Endothelial cell of hepatic sinusoid (primary cell): ENCODE measurements at regions not wholly inside any gene's neighbourhood (a gene's known extent, or its start where the extent isn't known, plus 50 kb on each side); places are given as distances from the start of the nearest gene placed in this dataset.
"Not testable (repeated sequence)": the region's sequence is repeated elsewhere in the genome, so short reads cannot be mapped to it uniquely, and the experiment has no call there.

Experiments used
- in situ Hi-C: cut with HindIII; loops from 2 replicates; pipeline ENCODE4 v1.10.0; 2017; ENCODE audit warnings: low sequenced_read_pairs

DNA sequence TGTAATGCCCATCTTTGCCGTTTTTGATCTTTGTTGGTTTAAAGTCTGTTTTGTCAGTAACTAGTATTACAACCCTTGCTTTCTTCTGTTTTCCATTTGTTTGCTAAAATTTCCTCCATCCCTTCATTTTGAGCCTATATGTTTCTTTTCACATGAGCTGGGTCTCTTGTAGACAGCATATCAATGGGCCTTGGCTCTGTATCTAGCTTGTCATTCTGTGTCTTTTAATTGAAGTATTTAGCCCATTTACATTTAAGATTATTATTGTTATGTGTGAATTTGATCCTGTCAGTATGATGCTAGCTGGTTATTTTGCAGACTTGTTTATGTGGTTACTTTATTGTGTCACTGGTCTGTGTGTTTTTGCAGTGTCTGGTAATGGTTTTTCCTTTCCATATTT is 913.2 kb downstream of the TRHDE start:
- in situ Hi-C loops = no loop called here

DNA sequence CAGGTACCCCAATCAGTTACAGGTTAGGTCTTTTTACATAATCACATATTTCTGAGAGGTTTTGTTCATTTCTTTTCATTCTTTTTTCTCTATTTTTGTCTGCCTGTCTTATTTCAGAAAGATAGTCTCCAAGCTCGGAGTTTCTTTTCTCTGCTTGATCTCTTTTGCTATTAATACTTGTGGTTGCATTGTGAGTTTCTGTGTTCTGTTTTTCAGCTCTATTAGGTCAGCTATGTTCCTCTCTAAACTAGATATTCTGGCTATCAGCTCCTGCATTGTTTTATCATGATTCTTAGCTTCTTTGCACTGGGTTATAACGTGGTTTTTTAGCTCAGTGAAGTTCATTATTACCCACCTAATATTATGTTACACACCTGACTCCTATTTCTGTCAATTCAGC is 914.1 kb downstream of the TRHDE start:
- in situ Hi-C loops = no loop called here

DNA sequence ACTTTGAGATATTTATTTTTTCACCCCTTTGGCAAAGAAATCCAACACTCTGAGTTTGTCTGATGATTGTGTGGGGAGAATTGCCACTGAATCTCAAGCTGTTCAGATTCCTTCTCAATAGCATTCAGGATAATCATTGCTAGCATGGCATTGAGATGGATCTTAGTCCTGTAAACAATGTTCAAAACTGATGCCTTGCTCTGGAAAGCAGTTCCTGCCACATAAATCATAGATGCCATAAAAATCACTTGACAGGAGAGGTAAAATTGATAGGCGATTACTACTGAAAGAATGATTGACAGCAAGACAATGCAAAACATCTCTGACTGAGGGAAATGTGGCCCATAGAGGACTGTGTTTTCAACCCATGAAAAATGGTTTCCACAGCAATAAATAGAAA is 915.6 kb downstream of the TRHDE start:
- in situ Hi-C loops = no loop called here

DNA sequence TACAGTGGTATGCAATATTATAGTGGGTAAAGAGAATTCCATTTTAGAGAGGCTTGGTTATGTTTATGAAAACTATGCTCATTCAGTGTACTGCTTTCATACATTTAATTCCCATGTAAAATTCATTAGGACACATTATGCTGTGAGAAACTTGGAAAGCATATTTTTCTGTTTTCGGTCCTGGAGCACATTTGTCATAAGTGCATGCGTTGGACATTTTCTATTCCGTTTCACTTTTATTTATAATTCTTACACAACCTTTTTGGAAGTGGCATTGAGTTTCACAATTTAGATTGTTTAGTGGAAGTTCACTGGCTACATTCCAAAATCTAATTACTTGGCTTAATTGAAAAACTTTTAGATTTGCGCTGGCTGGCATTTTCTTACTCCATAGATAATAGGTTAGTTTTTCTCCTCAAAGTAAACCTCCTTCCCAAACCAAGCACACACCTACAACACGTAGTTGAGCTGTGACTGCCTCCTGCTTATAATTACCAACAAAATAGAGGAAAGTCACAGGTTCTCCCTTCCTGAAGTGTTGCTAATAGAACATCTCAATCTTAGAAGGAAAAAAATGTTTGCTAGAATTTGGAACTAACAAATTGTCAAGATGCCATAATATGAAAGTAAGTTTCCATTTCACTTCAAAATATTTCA is 938.5 kb downstream of the TRHDE start:
- in situ Hi-C loops = no loop called here

DNA sequence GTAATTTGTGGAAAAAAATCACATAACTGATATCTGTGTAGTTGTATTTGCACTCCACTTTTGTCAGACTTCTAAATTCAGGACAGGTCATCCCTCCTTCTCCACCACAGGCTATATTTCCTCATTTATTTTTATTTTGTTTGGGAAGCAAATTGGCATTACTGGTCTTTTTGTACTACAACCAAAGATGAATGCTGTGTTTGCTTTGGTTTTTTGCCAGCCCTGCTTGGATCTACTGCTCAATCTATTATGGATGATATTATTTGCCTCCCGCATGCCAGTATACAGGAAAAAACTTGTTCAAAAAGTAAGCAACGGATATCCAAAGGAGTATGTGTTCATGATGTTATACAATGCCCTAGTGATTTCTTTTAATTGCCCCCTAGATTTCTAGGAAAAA is 948.8 kb downstream of the TRHDE start:
- in situ Hi-C loops = no loop called here

DNA sequence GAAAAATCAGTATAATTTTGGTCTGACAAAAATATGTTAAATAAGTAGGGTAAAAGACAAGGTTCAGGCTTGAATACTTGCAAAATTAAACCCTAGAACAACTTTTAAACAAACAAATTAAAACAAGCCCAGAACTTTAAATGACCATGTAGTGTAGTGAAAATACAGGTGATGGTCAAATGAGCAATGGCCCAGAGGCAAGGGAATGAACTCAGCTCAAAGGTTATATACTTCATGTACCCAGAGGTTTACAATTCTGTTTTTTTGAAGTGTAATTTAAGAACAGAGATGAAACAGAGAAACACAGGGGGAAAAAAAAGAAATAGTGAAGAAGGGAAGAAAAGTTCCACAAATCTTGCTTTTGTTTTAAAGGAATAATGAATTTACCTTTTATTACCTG is 949.2 kb downstream of the TRHDE start:
- in situ Hi-C loops = no loop called here

DNA sequence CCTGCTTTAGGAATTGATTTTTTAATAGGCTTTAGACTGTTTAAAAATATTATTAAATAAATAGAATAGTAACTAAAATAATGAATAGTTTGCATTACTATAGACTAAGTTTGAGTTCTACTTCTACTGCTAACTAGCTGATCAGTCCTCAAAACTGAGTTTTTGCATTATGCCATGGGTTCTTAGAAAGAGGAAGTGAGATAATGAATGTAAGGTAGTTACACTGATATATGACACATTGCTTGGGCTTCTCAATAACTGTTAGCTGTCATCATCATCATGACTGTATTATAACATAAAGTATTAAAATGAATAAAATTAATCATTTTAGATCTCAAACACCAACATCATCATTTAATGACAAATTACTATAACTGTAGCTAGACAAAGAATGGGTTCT is 949.7 kb downstream of the TRHDE start:
- in situ Hi-C loops = no loop called here

DNA sequence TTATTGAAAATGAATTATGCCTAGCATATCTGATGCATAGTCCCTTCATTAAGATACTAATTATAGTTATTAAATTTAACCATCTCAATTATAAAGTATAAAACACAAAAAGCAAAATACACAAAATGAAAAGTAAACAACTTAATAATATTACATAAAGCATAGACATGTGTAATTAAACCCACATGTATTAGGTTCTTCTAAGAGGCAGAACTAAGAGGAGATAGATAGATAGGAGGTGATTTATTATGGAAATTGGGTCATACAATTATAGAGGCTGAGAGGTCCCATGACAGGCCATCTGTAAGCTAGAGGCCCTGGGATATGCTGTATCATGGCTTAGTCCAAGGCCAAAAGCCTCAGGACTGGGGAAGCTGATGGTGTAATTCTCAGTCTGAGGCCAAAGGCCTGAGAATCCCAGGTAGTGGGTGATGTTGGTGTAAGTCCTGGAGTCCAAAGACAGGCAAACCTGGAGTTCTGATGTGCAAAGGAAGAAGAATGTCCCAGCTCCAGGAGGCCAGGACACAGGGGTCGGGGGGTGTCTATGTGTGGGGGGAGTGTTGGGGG is 953.3 kb downstream of the TRHDE start:
- in situ Hi-C loops = no loop called here

DNA sequence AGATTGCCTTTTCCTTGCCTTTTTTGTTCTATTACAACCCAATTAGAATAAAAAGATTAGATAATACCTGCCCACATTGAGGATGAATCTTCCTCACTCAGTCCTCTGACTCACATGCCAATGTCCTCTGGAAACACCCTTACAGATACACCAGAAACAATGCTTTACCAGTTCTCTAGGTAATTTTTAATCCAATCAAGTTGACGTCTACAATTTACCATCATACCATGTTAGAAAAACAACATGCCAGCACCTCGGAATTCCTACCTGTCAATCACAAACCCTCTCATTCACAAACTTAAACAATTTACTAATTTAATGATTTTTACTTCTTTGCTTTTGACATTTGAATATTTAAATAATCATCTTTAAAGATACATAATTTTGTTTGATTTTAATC is 953.8 kb downstream of the TRHDE start:
- in situ Hi-C loops = no loop called here

DNA sequence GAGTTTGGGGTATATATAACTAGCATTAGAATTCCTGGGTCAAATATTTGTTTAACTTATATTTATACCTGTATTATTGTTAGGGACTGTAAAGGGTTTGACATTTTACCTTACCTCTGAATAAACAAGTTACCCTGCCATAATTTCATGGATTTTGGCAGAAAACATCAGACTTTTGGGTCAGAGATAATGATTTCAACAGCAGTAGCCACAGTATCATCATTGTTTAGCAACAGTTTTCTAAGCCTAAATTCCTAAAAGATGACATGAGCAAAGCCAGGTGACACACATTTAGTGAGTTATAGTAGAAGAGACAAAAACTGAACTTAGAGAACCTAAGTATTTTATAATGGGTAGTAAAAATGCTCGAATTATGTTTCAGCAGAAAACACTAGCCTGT is 954.4 kb downstream of the TRHDE start:
- in situ Hi-C loops = no loop called here

DNA sequence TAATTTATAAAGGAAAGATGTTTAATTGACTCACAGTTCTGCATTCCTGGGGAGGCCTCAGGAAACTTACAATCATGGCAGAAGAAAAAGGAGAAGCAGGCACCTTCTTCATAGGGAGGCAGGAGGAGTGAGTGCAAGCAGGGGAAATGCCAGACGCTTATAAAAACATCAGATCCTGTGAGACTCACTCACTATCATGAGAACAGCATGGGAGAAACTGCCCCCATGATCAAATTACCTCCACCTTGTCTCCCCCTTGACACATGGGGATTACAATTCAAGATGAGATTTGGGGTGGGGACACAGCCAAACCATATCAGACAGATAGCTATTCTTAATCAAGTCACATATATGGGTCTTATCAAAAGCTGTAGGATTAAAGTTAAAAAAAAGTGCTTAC is 956.7 kb downstream of the TRHDE start:
- in situ Hi-C loops = not testable (repeated sequence)

DNA sequence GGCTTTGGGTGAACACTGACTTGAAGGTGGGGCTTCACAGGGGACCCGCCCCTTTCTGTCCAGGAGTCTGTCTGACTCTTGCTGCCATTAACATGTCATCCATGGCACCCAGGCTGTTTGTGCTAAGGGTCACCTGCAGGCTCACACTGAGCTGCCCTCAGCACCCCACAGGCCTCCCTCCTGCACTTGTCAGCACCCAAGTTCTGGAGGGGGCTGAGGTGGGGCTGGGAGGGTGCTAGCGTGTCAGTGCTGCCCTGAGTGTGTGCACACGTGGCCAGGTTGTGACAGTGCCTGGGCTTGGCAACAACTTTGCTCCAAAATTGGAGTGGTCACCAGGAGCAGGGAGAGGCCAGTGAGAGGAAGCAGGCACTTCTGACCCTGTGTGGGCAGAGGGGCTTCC is 963.2 kb downstream of the TRHDE start:
- in situ Hi-C loops = no loop called here

DNA sequence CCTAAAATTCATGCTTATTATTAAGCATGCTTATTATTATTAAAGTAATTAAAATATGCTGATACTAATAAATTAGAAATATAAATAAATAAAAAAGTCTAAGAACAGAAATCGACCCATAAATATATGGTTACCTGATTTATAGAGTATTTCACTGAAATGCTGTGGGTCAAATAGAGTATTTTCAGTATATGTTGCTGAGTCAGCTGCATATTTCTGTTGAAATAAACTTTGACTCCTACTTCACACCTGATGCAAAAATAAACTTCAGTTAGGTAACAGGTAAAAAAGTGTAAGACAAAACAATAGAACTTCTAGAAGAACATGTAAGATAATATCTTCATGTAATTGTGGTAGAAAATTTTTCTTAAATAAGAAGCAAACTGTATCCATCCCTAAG is 967.9 kb downstream of the TRHDE start:
- in situ Hi-C loops = no loop called here

DNA sequence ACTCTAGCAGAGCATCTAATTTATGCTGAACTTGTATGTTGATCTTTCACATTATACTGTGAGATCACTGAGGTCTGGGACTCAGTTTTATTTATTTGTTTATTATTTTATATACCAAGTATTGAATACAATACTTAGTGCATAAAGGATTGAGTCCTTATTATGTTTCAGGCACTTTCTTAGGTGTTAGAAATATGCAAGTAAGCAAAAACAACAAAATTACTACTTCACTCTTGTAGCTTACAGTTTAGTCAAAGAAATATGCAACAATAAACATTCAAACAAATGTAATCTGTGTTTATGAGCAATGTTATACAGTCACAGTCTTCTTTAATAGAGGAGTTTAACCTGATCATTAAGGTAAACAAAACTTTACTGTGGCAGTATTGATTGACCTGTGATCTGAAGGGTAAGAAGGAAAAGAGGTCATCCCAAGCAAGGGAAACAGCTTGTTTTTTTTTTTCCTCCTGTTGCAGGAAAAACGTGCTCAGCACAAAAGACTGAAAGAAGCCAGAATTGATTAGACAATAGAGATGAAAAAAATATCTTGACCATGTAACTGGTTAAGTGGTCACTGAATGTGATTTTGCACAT is 990.7 kb downstream of the TRHDE start:
- in situ Hi-C loops = no loop called here

DNA sequence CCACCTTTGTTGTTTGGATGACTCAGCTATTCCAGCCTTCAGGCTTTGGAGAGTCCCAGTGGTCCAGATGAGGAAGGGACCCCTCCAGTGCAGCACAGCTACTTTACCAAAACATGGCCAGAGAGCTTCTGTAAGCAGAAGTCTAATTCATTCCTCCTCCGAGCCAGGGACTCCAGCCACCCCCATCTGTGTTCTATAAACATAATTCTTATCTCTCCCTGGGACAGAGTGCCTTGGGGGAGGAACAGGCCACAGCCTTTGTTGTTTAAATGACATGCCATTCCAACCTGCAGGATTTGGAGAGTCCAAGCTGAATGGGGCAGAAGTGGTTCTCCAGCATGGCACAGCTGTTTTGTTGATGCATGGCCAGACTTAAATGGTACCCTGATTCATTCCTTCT is 994.0 kb downstream of the TRHDE start:
- in situ Hi-C loops = no loop called here

DNA sequence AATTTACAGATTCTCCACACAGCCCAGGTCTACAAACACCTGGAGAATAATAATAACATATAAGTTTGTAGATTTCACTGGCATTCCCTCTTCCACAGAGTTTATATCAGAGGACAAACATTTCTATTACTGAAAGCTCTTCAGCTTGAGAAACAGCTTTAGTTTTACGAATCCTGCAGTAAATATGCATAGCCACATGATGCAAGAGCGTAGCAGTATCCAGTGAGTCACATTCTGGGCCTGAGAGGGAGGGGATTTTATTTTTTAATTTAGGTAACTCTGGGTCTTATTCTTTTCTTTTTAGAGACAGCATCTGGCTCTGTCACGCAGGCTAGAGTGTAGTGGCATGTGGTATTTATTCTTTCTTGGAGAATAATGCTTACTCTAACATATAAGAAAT is 1002.8 kb downstream of the TRHDE start:
- in situ Hi-C loops = no loop called here

DNA sequence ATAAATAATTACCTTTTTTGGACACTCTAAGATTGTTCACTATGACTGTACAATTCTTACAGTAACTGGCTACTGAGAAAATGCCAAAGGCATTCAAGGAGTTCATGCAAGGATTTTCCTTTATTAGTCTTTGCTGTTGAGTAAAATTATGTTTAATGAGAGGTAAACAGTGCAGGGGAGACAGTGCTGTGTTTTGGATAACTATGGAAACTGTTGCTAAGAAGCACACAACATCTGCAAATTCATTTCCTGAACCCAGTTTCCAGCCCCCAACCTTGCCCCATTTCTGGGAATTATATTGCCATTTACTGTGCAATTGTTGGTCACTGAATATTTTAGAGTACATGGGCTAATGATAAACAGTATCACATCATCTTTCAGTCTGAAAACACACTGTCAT is 1005.8 kb downstream of the TRHDE start:
- in situ Hi-C loops = no loop called here

DNA sequence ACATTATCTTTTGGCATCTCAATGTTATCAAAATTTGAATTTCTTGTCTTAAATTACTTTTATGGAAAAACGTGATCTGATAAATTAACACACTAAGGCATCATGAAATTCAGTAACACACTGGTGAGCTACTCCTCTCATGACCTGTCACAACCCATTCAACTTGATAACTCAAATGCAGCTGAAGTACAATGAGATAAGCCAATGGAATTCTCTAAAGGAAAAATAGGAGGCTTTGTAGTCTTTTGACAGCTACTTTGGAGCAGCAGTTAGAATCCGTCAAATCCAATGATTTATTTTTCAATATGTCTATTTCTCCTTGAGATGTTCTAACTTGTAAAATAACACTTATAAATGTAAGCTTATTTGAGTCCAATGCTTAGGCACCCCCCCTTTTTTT is 1029.4 kb downstream of the TRHDE start:
- in situ Hi-C loops = no loop called here

DNA sequence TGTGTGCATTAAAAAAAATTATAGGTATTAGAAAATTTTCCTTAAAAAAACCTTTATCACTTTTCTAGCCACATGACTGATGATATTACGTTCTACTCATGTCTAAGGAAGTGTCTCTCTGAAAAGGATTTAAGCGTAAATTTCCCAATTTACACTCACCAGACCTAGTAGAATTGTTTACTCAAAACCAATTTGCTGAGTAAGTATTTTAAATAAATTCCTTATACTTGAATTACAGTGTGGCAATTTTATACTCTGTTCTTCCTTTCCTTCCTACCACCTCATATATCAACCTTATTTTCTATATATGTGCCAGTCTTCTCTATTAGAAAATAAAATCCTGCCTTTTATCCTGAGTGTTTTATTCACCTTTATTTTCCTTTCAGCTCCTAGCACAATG is 1035.1 kb downstream of the TRHDE start:
- in situ Hi-C loops = no loop called here

DNA sequence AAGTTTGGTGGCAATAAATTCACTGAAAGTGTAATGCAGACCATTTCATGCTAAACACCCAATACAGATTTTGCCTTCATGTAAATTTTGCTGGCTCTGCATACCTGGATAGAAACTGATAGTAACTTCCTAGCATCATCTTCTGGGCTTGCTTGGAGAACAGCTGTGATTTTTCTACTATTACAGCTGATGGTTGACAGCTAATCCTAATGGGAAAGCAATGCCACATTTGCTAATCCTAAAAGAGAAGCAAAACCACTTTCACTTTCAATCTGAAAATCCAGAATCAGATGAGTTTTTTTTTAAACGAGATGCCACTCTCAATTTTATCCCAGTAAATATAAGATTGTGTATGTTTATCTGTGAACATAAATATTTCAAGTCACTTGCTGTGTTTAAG is 1035.9 kb downstream of the TRHDE start:
- in situ Hi-C loops = no loop called here

DNA sequence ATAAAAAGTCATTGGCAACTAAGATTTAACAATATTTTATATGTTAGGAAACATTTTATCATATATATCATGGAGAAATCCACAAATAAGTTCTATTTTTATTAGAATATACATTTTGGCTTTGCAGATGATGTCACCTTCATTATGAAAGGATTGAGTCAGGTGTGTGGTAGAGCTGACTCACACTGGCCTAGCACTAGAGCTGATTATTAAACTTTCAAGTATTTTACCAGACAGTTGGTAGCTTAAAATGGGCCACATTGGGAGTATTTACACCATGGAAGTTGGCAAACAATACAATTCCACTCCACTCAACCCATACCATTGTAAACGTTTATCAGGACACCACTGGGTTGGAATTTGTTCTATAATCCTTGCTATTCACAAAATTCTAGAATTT is 1036.6 kb downstream of the TRHDE start:
- in situ Hi-C loops = no loop called here

DNA sequence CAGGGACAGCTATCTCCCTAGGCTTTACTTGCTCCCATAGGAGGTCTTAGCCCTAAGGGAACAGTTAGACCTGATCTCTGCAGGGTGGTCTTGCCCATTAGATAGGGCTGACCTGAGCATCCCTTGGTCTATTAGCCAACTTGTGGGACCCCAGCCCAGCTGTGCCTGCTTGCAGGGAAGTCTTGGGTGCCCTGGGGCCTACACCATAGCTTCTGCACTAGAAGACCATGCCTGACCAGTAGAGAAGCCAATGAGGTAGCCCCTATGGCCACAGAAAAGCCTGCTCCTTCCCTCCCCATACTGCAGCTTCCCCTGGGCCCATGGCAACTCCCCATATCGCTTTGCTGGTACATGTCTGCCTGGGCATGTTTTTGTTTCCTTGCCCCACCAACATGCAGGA is 1049.1 kb downstream of the TRHDE start:
- in situ Hi-C loops = no loop called here

DNA sequence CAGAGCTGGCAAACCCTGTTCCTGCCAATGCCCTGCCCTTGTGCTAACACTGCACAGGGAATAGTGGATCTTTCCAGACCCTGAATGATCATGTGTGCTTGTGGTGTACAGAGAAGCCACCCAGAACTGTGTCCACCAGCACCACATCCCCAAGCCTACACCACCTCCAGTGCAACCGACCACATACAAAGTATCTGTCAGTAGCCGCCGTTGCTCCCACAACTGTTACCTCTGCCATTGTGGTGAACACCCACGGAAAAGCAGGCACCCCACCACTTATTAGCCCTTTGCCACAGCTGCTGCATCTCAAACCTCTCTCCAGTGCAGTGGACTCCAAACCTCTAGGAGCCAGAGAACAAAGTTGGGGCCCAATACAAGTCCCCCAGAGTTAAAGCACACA is 1049.6 kb downstream of the TRHDE start:
- in situ Hi-C loops = no loop called here
